ENCODE measurements at regions not wholly inside any gene's neighbourhood (a gene's known extent, or its start where the extent isn't known, plus 50 kb on each side); places are given as distances from the start of the nearest gene placed in this dataset.

GRCh38 chrX:155682834-155683233 lies 70.1 kb upstream of the TMLHE start:
- FAIRE-seq: no peak

GRCh38 chrX:155679715-155680114 lies 67.0 kb upstream of the TMLHE start:
- no peak for FAIRE-seq

GRCh38 chrX:155673338-155673737 lies 60.6 kb upstream of the TMLHE start:
- no peak for FAIRE-seq

GRCh38 chrX:155666741-155667140 lies 54.0 kb upstream of the TMLHE start:
- no peak for FAIRE-seq
